GM13977 (cell line): ENCODE measurements at regions not wholly inside any gene's neighbourhood (a gene's known extent, or its start where the extent isn't known, plus 50 kb on each side); places are given as distances from the start of the nearest gene placed in this dataset.

Source experiments
- DNase-seq: peaks from one replicate; pipeline ENCODE4 v3.0.0; 2012; ENCODE audit warnings: low spot score
- in situ Hi-C: fragments of 300-500 bp; cut with MboI; formaldehyde crosslinking; loops from one replicate; pipeline ENCODE4 v1.12.0; 2022; ENCODE audit warnings: low sequenced_read_pairs, low pct_unique_long_range_greater_than_20kb, mixed read lengths, inconsistent platforms; ENCODE audit not compliant: unreplicated experiment
- TF ChIP-seq, protein P1 (sequence below): IDR thresholded peaks from 2 replicates; pipeline ENCODE4 v1.5.1; 2012; ENCODE audit warnings: mild to moderate bottlenecking, control low read depth; ENCODE audit not compliant: insufficient read depth; ENCODE audit errors: extremely low read depth, missing control alignments

DNA sequence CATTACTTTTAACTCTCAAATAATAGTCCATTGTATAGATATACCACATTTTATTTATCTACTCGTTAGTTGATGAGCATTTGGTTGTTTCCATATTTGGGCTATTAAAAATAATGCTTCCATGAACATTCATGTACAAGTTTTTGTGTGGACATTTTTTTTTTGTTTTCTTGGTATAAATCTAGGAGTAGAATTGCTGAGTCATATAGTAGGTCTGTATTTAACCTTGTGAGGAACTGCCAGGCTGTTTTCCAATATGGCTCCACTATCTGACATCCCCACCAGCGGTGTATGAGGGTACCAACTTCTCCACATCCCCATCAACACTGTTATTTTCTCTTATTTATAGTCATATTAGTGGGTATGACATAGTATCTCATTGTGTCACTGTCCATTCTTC, 143.1 kb downstream of the RAP2A start:
- in situ Hi-C loops = no loop called here
- DNase-seq = no peak
- TF ChIP-seq, protein P1, sequence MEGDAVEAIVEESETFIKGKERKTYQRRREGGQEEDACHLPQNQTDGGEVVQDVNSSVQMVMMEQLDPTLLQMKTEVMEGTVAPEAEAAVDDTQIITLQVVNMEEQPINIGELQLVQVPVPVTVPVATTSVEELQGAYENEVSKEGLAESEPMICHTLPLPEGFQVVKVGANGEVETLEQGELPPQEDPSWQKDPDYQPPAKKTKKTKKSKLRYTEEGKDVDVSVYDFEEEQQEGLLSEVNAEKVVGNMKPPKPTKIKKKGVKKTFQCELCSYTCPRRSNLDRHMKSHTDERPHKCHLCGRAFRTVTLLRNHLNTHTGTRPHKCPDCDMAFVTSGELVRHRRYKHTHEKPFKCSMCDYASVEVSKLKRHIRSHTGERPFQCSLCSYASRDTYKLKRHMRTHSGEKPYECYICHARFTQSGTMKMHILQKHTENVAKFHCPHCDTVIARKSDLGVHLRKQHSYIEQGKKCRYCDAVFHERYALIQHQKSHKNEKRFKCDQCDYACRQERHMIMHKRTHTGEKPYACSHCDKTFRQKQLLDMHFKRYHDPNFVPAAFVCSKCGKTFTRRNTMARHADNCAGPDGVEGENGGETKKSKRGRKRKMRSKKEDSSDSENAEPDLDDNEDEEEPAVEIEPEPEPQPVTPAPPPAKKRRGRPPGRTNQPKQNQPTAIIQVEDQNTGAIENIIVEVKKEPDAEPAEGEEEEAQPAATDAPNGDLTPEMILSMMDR = no peak

DNA sequence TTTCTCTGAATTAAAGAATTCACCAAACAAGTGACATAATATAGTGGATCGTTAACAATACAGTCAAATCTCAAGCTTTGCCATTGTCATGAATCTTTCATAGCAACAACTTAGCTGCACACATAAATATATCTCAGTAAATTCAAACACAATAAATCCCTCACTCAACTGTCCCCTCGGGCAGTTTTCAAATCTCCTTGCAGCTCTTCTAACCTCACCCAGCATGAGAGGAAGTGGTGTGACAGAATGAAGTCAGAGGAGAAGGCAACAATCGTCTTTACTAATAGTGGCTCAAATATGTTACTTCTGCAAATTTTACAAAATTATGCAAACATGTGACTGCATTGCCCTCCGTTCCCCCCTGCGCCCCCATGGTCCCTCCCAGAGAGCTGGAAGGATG, 148.2 kb downstream of the RAP2A start:
- TF ChIP-seq, protein P1 = no peak
- in situ Hi-C loops = no loop called here
- no peak for DNase-seq

DNA sequence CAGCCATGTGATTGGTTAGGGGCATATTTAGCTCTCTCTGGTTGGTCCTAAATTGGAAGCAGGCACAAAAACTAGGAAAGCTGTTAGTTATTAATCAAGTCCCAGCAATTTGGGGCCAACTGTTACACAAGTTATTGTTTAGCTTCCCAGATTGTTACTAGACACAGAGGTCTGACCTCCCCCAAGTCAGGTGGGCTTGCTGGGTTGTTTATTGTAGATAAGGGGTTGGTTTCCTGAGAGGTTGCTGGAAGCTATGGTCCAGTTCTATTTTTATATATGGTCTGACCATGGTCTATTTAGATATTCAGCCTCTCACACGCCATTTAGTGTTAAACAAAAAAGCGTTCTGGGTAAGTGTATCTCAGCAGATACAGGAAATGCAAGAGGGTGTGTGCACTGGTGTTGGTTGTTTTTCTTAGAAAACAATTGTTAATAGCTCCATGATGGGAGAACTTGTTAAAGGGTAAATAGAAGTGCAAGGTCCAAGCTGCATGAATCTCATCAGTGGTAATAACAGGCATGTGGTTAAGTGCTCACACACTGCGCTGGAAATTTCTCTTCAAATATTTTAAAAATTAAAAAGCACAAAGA, 150.0 kb downstream of the RAP2A start:
- no peak for DNase-seq
- TF ChIP-seq, protein P1 = no peak
- in situ Hi-C loops = no loop called here

DNA sequence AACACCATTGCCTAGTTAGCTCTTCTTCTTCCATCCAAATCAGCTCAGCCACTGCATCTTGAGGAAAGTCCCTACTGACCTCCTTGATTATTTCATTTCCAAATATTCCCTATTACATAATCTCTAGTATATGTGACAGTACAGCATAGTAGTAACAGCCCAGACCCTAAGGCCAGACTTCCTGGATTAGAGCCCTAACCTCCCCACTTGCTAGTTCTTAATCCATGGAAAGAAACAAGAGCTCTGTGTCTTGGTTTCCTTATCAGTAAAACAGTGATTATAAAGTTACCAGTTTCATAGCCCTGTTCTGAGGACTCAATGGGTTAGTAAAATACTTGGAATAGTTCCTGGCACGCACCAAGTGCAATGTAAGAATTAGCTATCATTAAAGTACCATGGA, 153.0 kb downstream of the RAP2A start:
- DNase-seq = no peak
- in situ Hi-C loops = no loop called here
- TF ChIP-seq, protein P1 = no peak

DNA sequence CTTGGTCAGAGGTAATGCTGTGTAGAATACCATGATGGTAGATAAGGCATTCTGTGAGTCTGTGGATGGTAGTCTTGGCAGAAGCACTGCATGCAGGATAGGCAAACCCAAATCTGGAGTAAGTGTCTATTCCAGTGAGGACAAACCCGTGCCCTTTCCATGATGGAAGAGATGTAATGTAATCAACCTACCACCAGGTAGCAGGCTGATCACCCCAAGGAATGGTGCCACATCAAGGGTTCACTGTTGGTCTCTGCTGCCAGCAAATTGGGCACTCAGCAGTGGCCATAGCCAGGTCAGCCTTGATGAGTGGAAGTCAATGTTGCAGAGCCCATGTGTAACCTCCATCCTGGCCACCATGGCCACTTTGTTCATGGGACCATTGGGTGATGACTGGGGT, 155.0 kb downstream of the RAP2A start:
- in situ Hi-C loops = no loop called here
- TF ChIP-seq, protein P1 = no peak
- DNase-seq = no peak

DNA sequence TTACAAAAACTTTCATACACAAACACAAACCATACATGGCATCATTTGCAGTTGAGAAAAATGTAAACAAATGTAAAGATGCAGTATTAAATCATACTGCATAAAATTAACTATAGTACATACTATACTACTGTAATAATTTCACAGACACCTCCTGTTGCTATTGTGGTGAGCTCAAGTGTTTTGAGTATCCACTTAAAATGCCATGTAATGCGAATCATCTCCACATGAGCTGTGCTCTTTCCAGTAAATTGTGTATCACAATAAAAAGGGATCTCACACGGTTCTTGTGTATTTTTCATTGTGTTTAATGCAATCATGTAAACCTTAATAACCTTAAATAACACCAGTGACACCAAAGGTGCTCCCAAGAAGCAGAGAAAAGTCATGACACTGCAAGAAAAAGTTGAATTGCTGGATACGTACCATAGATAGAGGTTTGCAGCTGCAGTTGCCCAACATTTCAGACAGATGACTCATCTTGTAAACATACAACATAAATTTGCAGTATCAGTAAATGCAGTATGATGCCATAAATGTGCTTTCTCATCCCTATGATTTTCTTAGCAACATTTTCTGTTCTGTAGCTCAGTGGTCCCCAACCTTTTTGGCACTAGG, 166.6 kb downstream of the RAP2A start:
- TF ChIP-seq, protein P1 = no peak
- in situ Hi-C loops = no loop called here
- DNase-seq = no peak
